ENCODE measurements at regions not wholly inside any gene's neighbourhood (a gene's known extent, or its start where the extent isn't known, plus 50 kb on each side); places are given as distances from the start of the nearest gene placed in this dataset.

- Histone ChIP-seq H3K9me3 (replicated peaks in 1 of 2; ENCODE audit: control insufficient read depth in 1 of 2, insufficient read depth in 1 of 2, low read length in 2 of 2) (no peaks in the 10 kb centered on the region), H3K27ac (ENCODE audit: low read depth in 1 of 2, low read length in 2 of 2) (no peak overlapping the region), H3K4me3 (replicated peaks in 1 of 3; ENCODE audit: low read depth in 2 of 3, low read length in 3 of 3) (no peak overlapping the region), H4K20me1 (ENCODE audit: insufficient read depth, low read length) (no peaks in the 10 kb centered on the region), H3K4me2 (replicated peaks; ENCODE audit: extremely low read depth, low read length, poor library complexity, severe bottlenecking) (no peak overlapping the region), H3K79me2 (ENCODE audit: insufficient read depth, low read length) (no peaks in the 10 kb centered on the region), H3K27me3 (ENCODE audit: control insufficient read depth in 2 of 2, insufficient read depth in 2 of 2, low read length in 2 of 2) (no peaks in the 10 kb centered on the region), H3K4me1 (ENCODE audit: control insufficient read depth in 1 of 2, insufficient read depth in 2 of 2, low read length in 2 of 2) (no peaks in the 10 kb centered on the region), H3K36me3 (replicated peaks in 1 of 2; ENCODE audit: control insufficient read depth in 1 of 2, insufficient read depth in 2 of 2, low read length in 2 of 2) (no peaks in the 10 kb centered on the region), H2AFZ (ENCODE audit: insufficient read depth, low read depth, low read length, poor library complexity, severe bottlenecking) (no peak overlapping the region), H3K9ac (ENCODE audit: insufficient read depth, low read length, poor library complexity, severe bottlenecking) (no peak overlapping the region)
- Mint-ChIP-seq H3K4me1 (no peaks in the 10 kb centered on the region), H3K27me3 (ENCODE audit: low read depth in 3 of 3) (peaks cover 0 to 2% (median 0%) of the 10 kb centered on the region in 3 donors), H3K4me3 (no peak overlapping the region), H3K9me3 (peaks cover 1 to 11% (median 3%) of the 10 kb centered on the region in 7 donors), H3K27ac (no peak overlapping the region), H3K36me3 (no peaks in the 10 kb centered on the region)
- intact Hi-C loops (cut with micrococcal nuclease), result no loop called here
- TF ChIP-seq, protein P1, sequence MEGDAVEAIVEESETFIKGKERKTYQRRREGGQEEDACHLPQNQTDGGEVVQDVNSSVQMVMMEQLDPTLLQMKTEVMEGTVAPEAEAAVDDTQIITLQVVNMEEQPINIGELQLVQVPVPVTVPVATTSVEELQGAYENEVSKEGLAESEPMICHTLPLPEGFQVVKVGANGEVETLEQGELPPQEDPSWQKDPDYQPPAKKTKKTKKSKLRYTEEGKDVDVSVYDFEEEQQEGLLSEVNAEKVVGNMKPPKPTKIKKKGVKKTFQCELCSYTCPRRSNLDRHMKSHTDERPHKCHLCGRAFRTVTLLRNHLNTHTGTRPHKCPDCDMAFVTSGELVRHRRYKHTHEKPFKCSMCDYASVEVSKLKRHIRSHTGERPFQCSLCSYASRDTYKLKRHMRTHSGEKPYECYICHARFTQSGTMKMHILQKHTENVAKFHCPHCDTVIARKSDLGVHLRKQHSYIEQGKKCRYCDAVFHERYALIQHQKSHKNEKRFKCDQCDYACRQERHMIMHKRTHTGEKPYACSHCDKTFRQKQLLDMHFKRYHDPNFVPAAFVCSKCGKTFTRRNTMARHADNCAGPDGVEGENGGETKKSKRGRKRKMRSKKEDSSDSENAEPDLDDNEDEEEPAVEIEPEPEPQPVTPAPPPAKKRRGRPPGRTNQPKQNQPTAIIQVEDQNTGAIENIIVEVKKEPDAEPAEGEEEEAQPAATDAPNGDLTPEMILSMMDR (IDR thresholded peaks at IDR 0.05), result no peak
- DNase-seq, result no peak
- 70% methylated on average over 1 of the region's 1 CpG for WGBS (ENCODE audit: insufficient coverage)
Measured at GRCh38 chr6:148044921-148045320, 297.7 kb upstream of the SASH1 start.

- no peak overlapping the region for H3K27ac Mint-ChIP-seq
- TF ChIP-seq, protein P1 (IDR thresholded peaks at IDR 0.05), result no peak
- H3K27me3 Mint-ChIP-seq (ENCODE audit: low read depth in 3 of 3), result no peaks in the 10 kb centered on the region
- H3K27me3 ChIP-seq (ENCODE audit: control insufficient read depth in 2 of 2, insufficient read depth in 2 of 2, low read length in 2 of 2), result no peaks in the 10 kb centered on the region
- H3K79me2 ChIP-seq (ENCODE audit: insufficient read depth, low read length), result no peaks in the 10 kb centered on the region
- no peak overlapping the region for H2AFZ ChIP-seq (ENCODE audit: insufficient read depth, low read depth, low read length, poor library complexity, severe bottlenecking)
- no peak for DNase-seq
- no peak overlapping the region for H3K4me3 Mint-ChIP-seq
- H3K4me2 ChIP-seq (replicated peaks; ENCODE audit: extremely low read depth, low read length, poor library complexity, severe bottlenecking), result no peak overlapping the region
- no peaks in the 10 kb centered on the region for H3K4me1 Mint-ChIP-seq
- no peaks in the 10 kb centered on the region for H3K36me3 ChIP-seq (replicated peaks in 1 of 2; ENCODE audit: control insufficient read depth in 1 of 2, insufficient read depth in 2 of 2, low read length in 2 of 2)
- H3K9me3 ChIP-seq (replicated peaks in 1 of 2; ENCODE audit: control insufficient read depth in 1 of 2, insufficient read depth in 1 of 2, low read length in 2 of 2), result peaks cover 4 to 5% of the 10 kb centered on the region in 2 donors
- H3K9me3 Mint-ChIP-seq, result peaks cover 2 to 16% (median 7%) of the 10 kb centered on the region in 7 donors
- no peaks in the 10 kb centered on the region for H3K4me1 ChIP-seq (ENCODE audit: control insufficient read depth in 1 of 2, insufficient read depth in 2 of 2, low read length in 2 of 2)
- H3K27ac ChIP-seq (ENCODE audit: low read depth in 1 of 2, low read length in 2 of 2), result no peak overlapping the region
- intact Hi-C loops (cut with micrococcal nuclease), result no loop called here
- no peak overlapping the region for H3K9ac ChIP-seq (ENCODE audit: insufficient read depth, low read length, poor library complexity, severe bottlenecking)
- H4K20me1 ChIP-seq (ENCODE audit: insufficient read depth, low read length), result no peaks in the 10 kb centered on the region
- WGBS (ENCODE audit: insufficient coverage), result 100% methylated on average over 1 of the region's 5 CpGs
- H3K36me3 Mint-ChIP-seq, result no peaks in the 10 kb centered on the region
- no peak overlapping the region for H3K4me3 ChIP-seq (replicated peaks in 1 of 3; ENCODE audit: low read depth in 2 of 3, low read length in 3 of 3)
Measured at GRCh38 chr6:148053209-148053608, 289.4 kb upstream of the SASH1 start.
